GM12864 (cell line): ENCODE measurements at regions not wholly inside any gene's neighbourhood (a gene's known extent, or its start where the extent isn't known, plus 50 kb on each side); places are given as distances from the start of the nearest gene placed in this dataset.

Experiments used
- DNase-seq: peaks from one replicate; pipeline ENCODE4 v3.0.0-alpha.2; 2011; ENCODE audit warnings: low read depth
- H3K4me3 ChIP-seq: 2 replicates; pipeline ENCODE4 v1.5.1; 2011; ENCODE audit warnings: mild to moderate bottlenecking, low read depth, low read length, control low read depth
- TF ChIP-seq, protein P1 (sequence below): IDR thresholded peaks from 2 replicates; pipeline ENCODE4 v1.5.1; 2011; ENCODE audit warnings: low read depth, mild to moderate bottlenecking, moderate library complexity, low read length, control low read depth, inconsistent platforms; ENCODE audit errors: missing control alignments

DNA sequence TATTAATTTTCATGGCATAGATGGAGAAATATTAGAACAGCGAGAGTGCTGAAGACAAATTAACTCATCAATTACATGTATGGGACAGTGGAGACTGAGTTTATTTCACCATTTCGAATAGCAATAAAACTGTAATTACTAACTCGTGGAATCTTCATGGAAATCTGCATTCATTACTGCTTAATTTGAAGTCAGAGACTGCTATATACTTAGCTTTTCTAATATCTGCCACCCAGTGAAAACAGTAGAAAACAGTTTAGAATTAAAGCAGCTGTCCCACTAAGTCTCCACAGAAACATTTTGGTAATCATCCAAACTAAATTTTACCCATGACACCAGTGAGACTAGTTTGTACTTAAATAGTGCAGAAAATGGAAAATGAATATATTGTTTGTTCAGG, 56.8 kb downstream of the IZUMO3 start:
- TF ChIP-seq, protein P1, sequence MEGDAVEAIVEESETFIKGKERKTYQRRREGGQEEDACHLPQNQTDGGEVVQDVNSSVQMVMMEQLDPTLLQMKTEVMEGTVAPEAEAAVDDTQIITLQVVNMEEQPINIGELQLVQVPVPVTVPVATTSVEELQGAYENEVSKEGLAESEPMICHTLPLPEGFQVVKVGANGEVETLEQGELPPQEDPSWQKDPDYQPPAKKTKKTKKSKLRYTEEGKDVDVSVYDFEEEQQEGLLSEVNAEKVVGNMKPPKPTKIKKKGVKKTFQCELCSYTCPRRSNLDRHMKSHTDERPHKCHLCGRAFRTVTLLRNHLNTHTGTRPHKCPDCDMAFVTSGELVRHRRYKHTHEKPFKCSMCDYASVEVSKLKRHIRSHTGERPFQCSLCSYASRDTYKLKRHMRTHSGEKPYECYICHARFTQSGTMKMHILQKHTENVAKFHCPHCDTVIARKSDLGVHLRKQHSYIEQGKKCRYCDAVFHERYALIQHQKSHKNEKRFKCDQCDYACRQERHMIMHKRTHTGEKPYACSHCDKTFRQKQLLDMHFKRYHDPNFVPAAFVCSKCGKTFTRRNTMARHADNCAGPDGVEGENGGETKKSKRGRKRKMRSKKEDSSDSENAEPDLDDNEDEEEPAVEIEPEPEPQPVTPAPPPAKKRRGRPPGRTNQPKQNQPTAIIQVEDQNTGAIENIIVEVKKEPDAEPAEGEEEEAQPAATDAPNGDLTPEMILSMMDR = no peak
- DNase-seq = no peak
- H3K4me3 ChIP-seq = no peak overlapping the region

DNA sequence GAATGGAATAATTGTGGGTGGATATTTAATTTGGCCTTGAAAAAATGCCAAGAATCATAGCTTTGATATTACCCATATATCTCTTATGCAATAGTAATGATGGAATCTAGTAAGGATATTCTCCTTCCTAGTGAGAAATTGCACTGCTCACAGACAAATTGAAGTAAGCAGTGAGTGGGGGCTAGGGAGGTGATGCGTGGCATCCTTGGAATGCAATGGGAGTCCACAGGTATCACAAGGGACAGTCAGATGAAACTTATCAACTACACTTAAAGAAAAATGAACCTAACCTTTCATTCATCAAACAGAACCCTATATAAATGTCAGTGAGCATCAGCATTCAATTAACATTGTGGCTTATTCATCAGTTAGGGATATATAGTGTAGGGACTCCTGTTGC, 57.8 kb downstream of the IZUMO3 start:
- TF ChIP-seq, protein P1 = no peak
- no peak overlapping the region for H3K4me3 ChIP-seq
- DNase-seq = no peak

DNA sequence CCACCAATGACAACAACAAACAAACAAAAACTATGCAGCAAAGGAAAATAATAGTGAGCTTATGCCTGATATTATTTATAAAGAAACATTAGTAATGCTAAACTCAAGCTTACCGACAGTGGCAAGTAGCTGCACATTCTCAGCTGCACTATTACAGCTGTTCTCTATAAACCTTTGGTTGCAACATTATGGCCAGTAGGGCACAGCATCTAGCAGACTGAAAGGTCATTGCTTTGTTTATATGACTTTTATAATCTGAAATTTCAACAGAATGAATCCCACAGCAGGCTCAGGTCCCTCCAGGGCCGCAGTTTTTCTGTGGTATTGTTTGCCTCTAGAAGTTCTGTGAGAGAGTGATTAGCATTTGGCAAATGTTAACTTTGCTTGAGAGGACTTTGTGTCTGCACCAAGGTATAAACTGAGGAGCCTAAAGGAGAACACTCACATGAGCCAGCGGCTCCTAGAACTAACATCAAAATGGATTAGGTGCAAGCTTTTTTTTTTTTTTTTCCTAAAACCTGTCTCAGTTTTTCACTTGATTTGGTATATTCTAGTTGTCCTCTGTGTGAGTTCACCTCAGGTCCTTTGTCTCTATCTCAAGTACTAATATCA, 58.3 kb downstream of the IZUMO3 start:
- H3K4me3 ChIP-seq = no peak overlapping the region
- TF ChIP-seq, protein P1 = no peak

GRCh38 chr9:24479361-24480059, 66.2 kb downstream of the IZUMO3 start:
- no peak overlapping the region for H3K4me3 ChIP-seq
- no peak for DNase-seq
- TF ChIP-seq, protein P1 = no peak

More for the DNA sequence above, 58.3 kb downstream of the IZUMO3 start:
- no peak for DNase-seq

DNA sequence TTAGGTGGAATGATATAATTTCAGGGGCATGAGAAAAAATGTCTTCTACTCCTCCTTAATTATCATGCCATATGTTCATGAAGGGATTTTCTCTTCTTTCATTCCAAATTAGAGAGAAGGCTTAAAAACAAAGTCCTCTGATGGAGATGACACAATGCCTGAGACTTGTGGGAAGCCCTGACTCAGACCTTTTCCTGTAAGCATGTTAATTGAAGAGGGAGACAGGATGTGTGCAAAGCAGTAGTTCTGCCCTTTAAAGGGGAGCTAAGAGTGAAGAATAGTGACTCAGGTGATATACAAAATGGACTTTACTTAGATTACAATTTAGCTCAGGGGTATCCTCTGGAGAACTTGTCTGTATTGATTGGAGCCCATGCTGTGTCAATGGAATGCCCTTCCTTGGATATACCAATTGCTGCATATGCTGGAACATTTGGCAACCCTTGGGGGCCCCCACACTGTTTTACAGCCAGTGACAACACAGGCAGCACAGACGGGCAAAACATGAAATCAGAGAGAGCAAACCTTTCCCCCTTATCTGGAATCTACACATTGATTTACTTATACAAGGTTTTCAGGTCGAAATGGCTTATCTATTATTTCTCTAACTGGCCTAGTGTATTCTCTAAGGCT, 81.3 kb downstream of the IZUMO3 start:
- no peak overlapping the region for H3K4me3 ChIP-seq
- TF ChIP-seq, protein P1 = no peak
- no peak for DNase-seq

DNA sequence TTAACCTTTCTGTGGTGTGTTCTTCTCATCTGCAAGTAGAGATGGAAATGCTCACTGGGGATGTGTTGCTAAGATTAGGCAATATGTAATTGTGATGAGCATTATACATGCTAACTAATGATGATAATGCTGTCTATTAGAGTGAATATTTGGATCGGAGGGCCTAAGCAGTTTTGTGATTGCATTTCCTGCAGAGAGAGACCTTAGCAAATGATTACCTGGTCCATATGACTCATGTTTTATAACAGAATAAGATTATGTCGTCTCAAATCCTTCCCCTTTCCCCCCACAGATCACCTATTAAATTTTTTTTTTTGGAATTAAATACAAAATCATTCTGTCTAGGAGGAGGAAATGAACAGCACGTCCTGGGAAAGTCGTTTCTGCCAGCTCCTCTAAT, 82.7 kb downstream of the IZUMO3 start:
- DNase-seq = no peak
- H3K4me3 ChIP-seq = no peak overlapping the region
- TF ChIP-seq, protein P1 = no peak
